Stimulated activated CD4-positive, alpha-beta T cell treated with anti-CD3 and anti-CD28 coated beads, Interleukin-2, amount 100 ng/mL, for 24 hours (primary cell): ENCODE measurements at regions not wholly inside any gene's neighbourhood (a gene's known extent, or its start where the extent isn't known, plus 50 kb on each side); places are given as distances from the start of the nearest gene placed in this dataset.
"Not testable (repeated sequence)": the region's sequence is repeated elsewhere in the genome, so short reads cannot be mapped to it uniquely, and the experiment has no call there.

Experiments used
- DNase-seq, 2 donors: peaks; one replicate each; pipeline ENCODE4 v3.0.0-alpha.2; 2020

GRCh38 chr2:200177971-200178911, 128.3 kb upstream of the SPATS2L start:
- DNase-seq = no peak

GRCh38 chr2:200179151-200179550, 127.3 kb upstream of the SPATS2L start:
- no peak for DNase-seq

GRCh38 chr2:200180943-200181342, 125.5 kb upstream of the SPATS2L start:
- DNase-seq = no peak

- DNase-seq = no peak
Measured at GRCh38 chr2:200181755-200182154, 124.7 kb upstream of the SPATS2L start.

- DNase-seq = no peak
Measured at GRCh38 chr2:200184748-200185627, 121.5 kb upstream of the SPATS2L start.

- DNase-seq = no peak
Measured at GRCh38 chr2:200185628-200186000, 120.9 kb upstream of the SPATS2L start.

- DNase-seq = no peak
Measured at GRCh38 chr2:200186002-200186401, 120.5 kb upstream of the SPATS2L start.

- no peak for DNase-seq
Measured at GRCh38 chr2:200188876-200189275, 117.6 kb upstream of the SPATS2L start.

- no peak for DNase-seq
Measured at GRCh38 chr2:200189964-200190363, 116.5 kb upstream of the SPATS2L start.

GRCh38 chr2:200193331-200193730, 113.2 kb upstream of the SPATS2L start:
- no peak for DNase-seq

GRCh38 chr2:200193791-200194190, 112.7 kb upstream of the SPATS2L start:
- no peak for DNase-seq

GRCh38 chr2:200194746-200195145, 111.7 kb upstream of the SPATS2L start:
- DNase-seq = no peak

- no peak for DNase-seq
Measured at GRCh38 chr2:200199005-200199404, 107.5 kb upstream of the SPATS2L start.

GRCh38 chr2:200199576-200200263, 106.8 kb upstream of the SPATS2L start:
- peak in 1 of 2 donors; percentile 10 for DNase-seq

- DNase-seq = not testable (repeated sequence)
Measured at GRCh38 chr2:200201839-200202238, 104.7 kb upstream of the SPATS2L start.

- DNase-seq = no peak
Measured at GRCh38 chr2:200203381-200203827, 103.1 kb upstream of the SPATS2L start.

GRCh38 chr2:200208041-200208440, 98.5 kb upstream of the SPATS2L start:
- no peak for DNase-seq

GRCh38 chr2:200209030-200209429, 97.5 kb upstream of the SPATS2L start:
- no peak for DNase-seq

- no peak for DNase-seq
Measured at GRCh38 chr2:200211643-200212042, 94.8 kb upstream of the SPATS2L start.

- no peak for DNase-seq
Measured at GRCh38 chr2:200212862-200213425, 93.5 kb upstream of the SPATS2L start.

- DNase-seq = no peak
Measured at GRCh38 chr2:200216310-200216709, 90.2 kb upstream of the SPATS2L start.

GRCh38 chr2:200217320-200217719, 89.2 kb upstream of the SPATS2L start:
- no peak for DNase-seq

GRCh38 chr2:200218645-200219044, 87.8 kb upstream of the SPATS2L start:
- no peak for DNase-seq
